ENCODE measurements at regions not wholly inside any gene's neighbourhood (a gene's known extent, or its start where the extent isn't known, plus 50 kb on each side); places are given as distances from the start of the nearest gene placed in this dataset.

GRCh38 chr12:95416111-95416636, 57.8 kb upstream of the METAP2 start:
- in situ Hi-C loops (cut with MboI; ENCODE audit: low pct_unique_long_range_greater_than_20kb in 2 of 9, low sequenced_read_pairs in 9 of 9, unreplicated experiment in 9 of 9) = no loop called here
- Histone ChIP-seq H3K27ac (no peak overlapping the region), H3K4me3 (no peak overlapping the region), H3K4me1 (replicated peaks in 1 of 2) (peaks cover 0 to 13% of the 10 kb centered on the region in 2 donors)
- ATAC-seq (replicated peaks in 6 of 8) = no peak
- WGBS, 10 experiments = 30 to 100% (median 64%) methylated on average over 1 to 5 of the region's 5 CpGs; no CpG with 5 or more reads in 5 of the 10 experiments

GRCh38 chr12:95417372-95417771, 56.6 kb upstream of the METAP2 start:
- Histone ChIP-seq H3K4me1 (replicated peaks in 1 of 2) (peaks cover 0 to 11% of the 10 kb centered on the region in 2 donors), H3K27ac (no peak overlapping the region), H3K4me3 (no peak overlapping the region)
- no peak for ATAC-seq (replicated peaks in 6 of 8)
- WGBS, 10 experiments = 0 to 100% (median 83%) methylated on average over 1 to 2 of the region's 2 CpGs
- in situ Hi-C loops (cut with MboI; ENCODE audit: low pct_unique_long_range_greater_than_20kb in 2 of 9, low sequenced_read_pairs in 9 of 9, unreplicated experiment in 9 of 9) = no loop called here

DNA sequence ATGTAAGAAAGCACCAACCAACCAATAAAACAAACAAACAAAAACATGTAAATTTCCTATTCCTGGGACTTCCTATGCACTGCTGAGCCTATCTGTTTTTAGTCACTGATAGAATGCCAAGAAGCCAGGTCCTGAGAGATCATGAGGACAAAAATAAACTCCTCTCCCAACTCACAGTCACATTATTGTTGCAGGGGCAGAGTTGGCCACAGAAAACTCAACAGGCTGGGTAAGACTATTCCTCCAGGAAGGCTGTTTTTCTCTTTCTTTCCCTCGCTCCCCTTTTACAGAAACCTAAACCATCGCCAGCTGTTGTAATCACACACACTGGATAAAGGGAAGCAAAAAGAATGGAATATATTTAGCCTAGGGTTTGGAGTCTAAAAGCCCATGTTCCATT, 55.8 kb upstream of the METAP2 start:
- no peak for ATAC-seq (replicated peaks in 6 of 8)
- WGBS, 10 experiments = 45 to 100% (median 77%) methylated on average over 1 to 2 of the region's 2 CpGs; no CpG with 5 or more reads in 4 of the 10 experiments
- in situ Hi-C loops (cut with MboI; ENCODE audit: low pct_unique_long_range_greater_than_20kb in 2 of 9, low sequenced_read_pairs in 9 of 9, unreplicated experiment in 9 of 9) = no loop called here
- no peak overlapping the region for H3K27ac ChIP-seq
- no peak overlapping the region for H3K4me3 ChIP-seq
- peaks cover 0 to 5% of the 10 kb centered on the region in 2 donors for H3K4me1 ChIP-seq (replicated peaks in 1 of 2)

All from motor neuron (in vitro differentiated cells).